H1 (cell line): ENCODE measurements at regions not wholly inside any gene's neighbourhood (a gene's known extent, or its start where the extent isn't known, plus 50 kb on each side); places are given as distances from the start of the nearest gene placed in this dataset.

ENCODE experiments used
- EZH2 ChIP-seq: fragments of 200-600 bp; sonication (generic); IDR thresholded peaks from 2 replicates; pipeline ENCODE4 v1.7.1; 2012; ENCODE audit warnings: low read depth, mild to moderate bottlenecking, moderate library complexity, low read length, inconsistent platforms; ENCODE audit not compliant: severe bottlenecking
- SP2 ChIP-seq: IDR thresholded peaks from 2 replicates; pipeline ENCODE4 v1.6.1; 2012; ENCODE audit warnings: mild to moderate bottlenecking, low read length, inconsistent platforms

- TF ChIP-seq SP2 (no peak), EZH2 (no peak)
Observed at GRCh38 chr2:100627330-100628300, 64.8 kb downstream of the PDCL3 start (continued).
